CD4-positive, CD25-positive, alpha-beta regulatory T cell (primary cell): ENCODE measurements at regions not wholly inside any gene's neighbourhood (a gene's known extent, or its start where the extent isn't known, plus 50 kb on each side); places are given as distances from the start of the nearest gene placed in this dataset.

Experiments used
- ATAC-seq, 2 donors: fragments of 150-1000 bp; cut with Tn5 transposase; one replicate each; pipeline ENCODE4 v1.10.0; 2021; ENCODE audit warnings: low read depth in 2 of 2, moderate number of reproducible peaks in 2 of 2, moderate library complexity in 1 of 2
- DNase-seq, 3 donors: peaks; one replicate each; pipeline versions ENCODE4 v3.0.0 to v3.0.0-alpha.2; 2012 to 2022; ENCODE audit warnings: mixed read lengths in 1 of 3
- H3K27ac ChIP-seq: one replicate; pipeline ENCODE4 v1.7.0; 2013; ENCODE audit warnings: mild to moderate bottlenecking, low read length; ENCODE audit not compliant: insufficient read depth, poor library complexity, severe bottlenecking
- H3K27me3 ChIP-seq: one replicate; pipeline ENCODE4 v1.7.0; 2013; ENCODE audit warnings: low read length; ENCODE audit not compliant: control insufficient read depth, insufficient read depth
- H3K36me3 ChIP-seq: one replicate; pipeline ENCODE4 v1.7.0; 2013; ENCODE audit warnings: mild to moderate bottlenecking, low read length, moderate library complexity; ENCODE audit not compliant: control insufficient read depth, insufficient read depth
- H3K4me1 ChIP-seq: 2 replicates; pipeline ENCODE4 v1.7.0; 2013; ENCODE audit warnings: mild to moderate bottlenecking, low read length; ENCODE audit not compliant: insufficient read depth, control insufficient read depth, poor library complexity, severe bottlenecking
- H3K4me3 ChIP-seq: one replicate; pipeline ENCODE4 v1.7.0; 2013; ENCODE audit warnings: low read depth, mild to moderate bottlenecking, low read length, moderate library complexity
- H3K9me3 ChIP-seq, 2 experiments: 1 replicate in 1 of 2; 2 replicates in 1 of 2; pipeline ENCODE4 v1.7.0; 2013; ENCODE audit warnings: low read length in 2 of 2, mild to moderate bottlenecking in 1 of 2, moderate library complexity in 1 of 2; ENCODE audit not compliant: control insufficient read depth in 2 of 2
- H3K27ac Mint-ChIP-seq, 3 donors: one replicate each; pipeline ENCODE4 v1.8.0; 2020 to 2022; ENCODE audit warnings: mild to moderate bottlenecking in 3 of 3, mixed read lengths in 3 of 3, moderate library complexity in 2 of 3
- H3K27me3 Mint-ChIP-seq: one replicate; pipeline ENCODE4 v1.8.0; 2022; ENCODE audit warnings: mild to moderate bottlenecking, mixed read lengths
- H3K36me3 Mint-ChIP-seq: one replicate; pipeline ENCODE4 v1.8.0; 2020; ENCODE audit warnings: mixed read lengths
- H3K4me1 Mint-ChIP-seq, 4 donors: one replicate each; pipeline ENCODE4 v1.8.0; 2020 to 2022; ENCODE audit warnings: mixed read lengths in 4 of 4, mild to moderate bottlenecking in 1 of 4
- H3K4me3 Mint-ChIP-seq, 4 donors: one replicate each; pipeline ENCODE4 v1.8.0; 2020 to 2022; ENCODE audit warnings: mild to moderate bottlenecking in 4 of 4, mixed read lengths in 4 of 4, moderate library complexity in 3 of 4
- H3K9me3 Mint-ChIP-seq, 7 donors: one replicate each; pipeline ENCODE4 v1.8.0; 2020 to 2022; ENCODE audit warnings: mixed read lengths in 7 of 7, mild to moderate bottlenecking in 3 of 7, moderate library complexity in 2 of 7

- DNase-seq: no peak
- Histone ChIP-seq H3K36me3 (no peaks in the 10 kb centered on the region), H3K4me1 (no peaks in the 10 kb centered on the region), H3K9me3 (no peaks in the 10 kb centered on the region), H3K4me3 (no peak overlapping the region), H3K27ac (no peak overlapping the region), H3K27me3 (no peaks in the 10 kb centered on the region)
- Mint-ChIP-seq H3K36me3 (no peaks in the 10 kb centered on the region), H3K4me3 (no peak overlapping the region), H3K9me3 (peaks cover 0 to 8% (median 3%) of the 10 kb centered on the region in 7 donors), H3K27me3 (no peaks in the 10 kb centered on the region), H3K27ac (no peak overlapping the region), H3K4me1 (no peaks in the 10 kb centered on the region)
- ATAC-seq: no peak
These were observed 118.3 kb upstream of the TMTC1 start for GRCh38 chr12:29902043-29902442.

GRCh38 chr12:29901585-29901984, 117.8 kb upstream of the TMTC1 start:
- Histone ChIP-seq H3K36me3 (no peaks in the 10 kb centered on the region), H3K27ac (no peak overlapping the region), H3K4me3 (no peak overlapping the region), H3K9me3 (no peaks in the 10 kb centered on the region), H3K4me1 (no peaks in the 10 kb centered on the region), H3K27me3 (no peaks in the 10 kb centered on the region)
- peaks cover 0 to 7% (median 2%) of the 10 kb centered on the region in 7 donors for H3K9me3 Mint-ChIP-seq
- H3K36me3 Mint-ChIP-seq: no peaks in the 10 kb centered on the region
- H3K4me1 Mint-ChIP-seq: no peaks in the 10 kb centered on the region
- ATAC-seq (no peak), DNase-seq (no peak)
- no peak overlapping the region for H3K4me3 Mint-ChIP-seq
- no peak overlapping the region for H3K27ac Mint-ChIP-seq
- H3K27me3 Mint-ChIP-seq: no peaks in the 10 kb centered on the region

GRCh38 chr12:29899212-29899931, 115.6 kb upstream of the TMTC1 start:
- no peak for ATAC-seq
- Mint-ChIP-seq H3K4me1 (no peaks in the 10 kb centered on the region), H3K27ac (no peak overlapping the region), H3K27me3 (no peaks in the 10 kb centered on the region), H3K36me3 (no peaks in the 10 kb centered on the region), H3K4me3 (no peak overlapping the region), H3K9me3 (peaks cover 0 to 6% (median 3%) of the 10 kb centered on the region in 7 donors)
- H3K4me1 ChIP-seq: no peaks in the 10 kb centered on the region
- H3K9me3 ChIP-seq: no peaks in the 10 kb centered on the region
- DNase-seq: no peak
- no peak overlapping the region for H3K27ac ChIP-seq
- H3K27me3 ChIP-seq: no peaks in the 10 kb centered on the region
- H3K4me3 ChIP-seq: no peak overlapping the region
- H3K36me3 ChIP-seq: no peaks in the 10 kb centered on the region

- no peak overlapping the region for H3K4me3 Mint-ChIP-seq
- no peak overlapping the region for H3K27ac ChIP-seq
- no peaks in the 10 kb centered on the region for H3K9me3 ChIP-seq
- no peaks in the 10 kb centered on the region for H3K4me1 Mint-ChIP-seq
- no peak for ATAC-seq
- H3K36me3 ChIP-seq: no peaks in the 10 kb centered on the region
- no peak overlapping the region for H3K4me3 ChIP-seq
- peaks cover 0 to 5% (median 3%) of the 10 kb centered on the region in 7 donors for H3K9me3 Mint-ChIP-seq
- H3K27me3 ChIP-seq: no peaks in the 10 kb centered on the region
- H3K27me3 Mint-ChIP-seq: no peaks in the 10 kb centered on the region
- DNase-seq: no peak
- H3K27ac Mint-ChIP-seq: no peak overlapping the region
- H3K4me1 ChIP-seq: no peaks in the 10 kb centered on the region
- H3K36me3 Mint-ChIP-seq: no peaks in the 10 kb centered on the region
These were observed 112.2 kb upstream of the TMTC1 start for GRCh38 chr12:29895966-29896365.

- Histone ChIP-seq H3K9me3 (no peaks in the 10 kb centered on the region), H3K36me3 (no peaks in the 10 kb centered on the region), H3K27me3 (no peaks in the 10 kb centered on the region), H3K4me1 (no peaks in the 10 kb centered on the region), H3K27ac (no peak overlapping the region), H3K4me3 (no peak overlapping the region)
- DNase-seq (no peak), ATAC-seq (no peak)
- Mint-ChIP-seq H3K27ac (no peak overlapping the region), H3K4me1 (no peaks in the 10 kb centered on the region), H3K4me3 (no peak overlapping the region), H3K36me3 (no peaks in the 10 kb centered on the region), H3K9me3 (peaks cover 0 to 4% (median 3%) of the 10 kb centered on the region in 7 donors), H3K27me3 (no peaks in the 10 kb centered on the region)
These were observed 109.3 kb upstream of the TMTC1 start for GRCh38 chr12:29893002-29893401.

- ATAC-seq (no peak), DNase-seq (no peak)
- H3K9me3 ChIP-seq: no peaks in the 10 kb centered on the region
- Mint-ChIP-seq H3K36me3 (no peaks in the 10 kb centered on the region), H3K27ac (no peak overlapping the region), H3K4me1 (no peaks in the 10 kb centered on the region), H3K27me3 (no peaks in the 10 kb centered on the region), H3K4me3 (no peak overlapping the region), H3K9me3 (peaks cover 0 to 7% (median 3%) of the 10 kb centered on the region in 7 donors)
- H3K4me3 ChIP-seq: no peak overlapping the region
- no peaks in the 10 kb centered on the region for H3K27me3 ChIP-seq
- no peaks in the 10 kb centered on the region for H3K4me1 ChIP-seq
- no peak overlapping the region for H3K27ac ChIP-seq
- H3K36me3 ChIP-seq: no peaks in the 10 kb centered on the region
These were observed 108.0 kb upstream of the TMTC1 start for GRCh38 chr12:29891792-29892191.

GRCh38 chr12:29889737-29890136, 106.0 kb upstream of the TMTC1 start:
- DNase-seq: no peak
- Histone ChIP-seq H3K4me3 (no peak overlapping the region), H3K4me1 (no peaks in the 10 kb centered on the region), H3K27ac (no peak overlapping the region), H3K36me3 (no peaks in the 10 kb centered on the region), H3K9me3 (no peaks in the 10 kb centered on the region), H3K27me3 (no peaks in the 10 kb centered on the region)
- ATAC-seq: no peak
- peaks cover 0 to 6% (median under 1%) of the 10 kb centered on the region in 7 donors for H3K9me3 Mint-ChIP-seq
- H3K27me3 Mint-ChIP-seq: no peaks in the 10 kb centered on the region
- no peak overlapping the region for H3K4me3 Mint-ChIP-seq
- H3K36me3 Mint-ChIP-seq: no peaks in the 10 kb centered on the region
- H3K4me1 Mint-ChIP-seq: no peaks in the 10 kb centered on the region
- H3K27ac Mint-ChIP-seq: no peak overlapping the region

GRCh38 chr12:29888777-29889176, 105.0 kb upstream of the TMTC1 start:
- H3K4me1 Mint-ChIP-seq: no peaks in the 10 kb centered on the region
- no peak for DNase-seq
- H3K27ac ChIP-seq: no peak overlapping the region
- no peaks in the 10 kb centered on the region for H3K36me3 Mint-ChIP-seq
- H3K4me1 ChIP-seq: no peaks in the 10 kb centered on the region
- no peaks in the 10 kb centered on the region for H3K36me3 ChIP-seq
- no peaks in the 10 kb centered on the region for H3K27me3 ChIP-seq
- no peaks in the 10 kb centered on the region for H3K9me3 ChIP-seq
- H3K4me3 ChIP-seq: no peak overlapping the region
- no peak overlapping the region for H3K4me3 Mint-ChIP-seq
- ATAC-seq: no peak
- H3K27ac Mint-ChIP-seq: no peak overlapping the region
- H3K9me3 Mint-ChIP-seq: peaks cover 0 to 7% (median 2%) of the 10 kb centered on the region in 7 donors
- H3K27me3 Mint-ChIP-seq: no peaks in the 10 kb centered on the region
